Ishikawa (cell line): ENCODE measurements at regions not wholly inside any gene's neighbourhood (a gene's known extent, or its start where the extent isn't known, plus 50 kb on each side); places are given as distances from the start of the nearest gene placed in this dataset.

Source experiments
- CEBPB ChIP-seq: IDR thresholded peaks from 2 replicates; pipeline ENCODE4 v1.6.1; 2012
- CREB1 ChIP-seq: IDR thresholded peaks from 2 replicates; pipeline ENCODE4 v1.6.1; 2012; ENCODE audit warnings: low read depth
- EGR1 ChIP-seq: IDR thresholded peaks from 2 replicates; pipeline ENCODE4 v1.6.1; 2012
- EP300 ChIP-seq: IDR thresholded peaks from 2 replicates; pipeline ENCODE4 v1.6.1; 2012; ENCODE audit warnings: borderline replicate concordance
- FOXM1 ChIP-seq: IDR thresholded peaks from 2 replicates; pipeline ENCODE4 v1.6.1; 2012; ENCODE audit warnings: low read depth, borderline replicate concordance
- NFIC ChIP-seq: IDR thresholded peaks from 2 replicates; pipeline ENCODE4 v1.6.1; 2012
- RAD21 ChIP-seq: IDR thresholded peaks from 2 replicates; pipeline ENCODE4 v1.6.1; 2012; ENCODE audit warnings: low read depth
- TAF1 ChIP-seq: IDR thresholded peaks from 2 replicates; pipeline ENCODE4 v1.6.1; 2012; ENCODE audit warnings: low read depth, mild to moderate bottlenecking
- TCF12 ChIP-seq: IDR thresholded peaks from 2 replicates; pipeline ENCODE4 v1.6.1; 2012; ENCODE audit warnings: low read depth
- TEAD4 ChIP-seq: IDR thresholded peaks from 2 replicates; pipeline ENCODE4 v1.6.1; 2012
- YY1 ChIP-seq: IDR thresholded peaks from 2 replicates; pipeline ENCODE4 v1.6.1; 2012; ENCODE audit warnings: low read depth
- ZBTB7A ChIP-seq: IDR thresholded peaks from 2 replicates; pipeline ENCODE4 v1.6.1; 2012; ENCODE audit warnings: low read depth
- TF ChIP-seq, protein P1 (sequence below): IDR thresholded peaks from 2 replicates; pipeline ENCODE4 v1.6.1; 2012; ENCODE audit warnings: low read depth, mild to moderate bottlenecking
- TF ChIP-seq, protein P2 (sequence below): IDR thresholded peaks from 2 replicates; pipeline ENCODE4 v1.6.1; 2012
- TF ChIP-seq, protein P3 (sequence below): IDR thresholded peaks from 2 replicates; pipeline ENCODE4 v1.6.1; 2012

DNA sequence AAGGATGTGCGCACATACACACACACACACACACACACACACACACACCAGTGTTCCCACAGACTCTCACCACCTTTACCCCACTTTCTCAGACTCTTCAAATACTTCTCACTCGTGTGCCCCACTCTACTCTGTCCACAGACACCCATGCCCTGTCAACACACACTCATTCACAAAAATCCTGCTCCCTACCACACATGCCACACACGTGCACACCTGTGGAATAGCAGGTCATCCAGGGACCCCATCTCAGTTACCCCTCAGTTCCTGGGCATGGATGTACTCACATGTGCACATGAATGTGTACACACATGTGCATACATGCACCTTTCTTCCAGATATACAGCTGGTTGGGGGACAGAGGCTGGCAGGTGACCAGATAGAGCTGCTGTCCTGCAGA, 142.9 kb downstream of the EMX2 start:
- TF ChIP-seq FOXM1 = no peak
- TF ChIP-seq TAF1 = no peak
- TF ChIP-seq TCF12 = no peak
- TF ChIP-seq, protein P1, sequence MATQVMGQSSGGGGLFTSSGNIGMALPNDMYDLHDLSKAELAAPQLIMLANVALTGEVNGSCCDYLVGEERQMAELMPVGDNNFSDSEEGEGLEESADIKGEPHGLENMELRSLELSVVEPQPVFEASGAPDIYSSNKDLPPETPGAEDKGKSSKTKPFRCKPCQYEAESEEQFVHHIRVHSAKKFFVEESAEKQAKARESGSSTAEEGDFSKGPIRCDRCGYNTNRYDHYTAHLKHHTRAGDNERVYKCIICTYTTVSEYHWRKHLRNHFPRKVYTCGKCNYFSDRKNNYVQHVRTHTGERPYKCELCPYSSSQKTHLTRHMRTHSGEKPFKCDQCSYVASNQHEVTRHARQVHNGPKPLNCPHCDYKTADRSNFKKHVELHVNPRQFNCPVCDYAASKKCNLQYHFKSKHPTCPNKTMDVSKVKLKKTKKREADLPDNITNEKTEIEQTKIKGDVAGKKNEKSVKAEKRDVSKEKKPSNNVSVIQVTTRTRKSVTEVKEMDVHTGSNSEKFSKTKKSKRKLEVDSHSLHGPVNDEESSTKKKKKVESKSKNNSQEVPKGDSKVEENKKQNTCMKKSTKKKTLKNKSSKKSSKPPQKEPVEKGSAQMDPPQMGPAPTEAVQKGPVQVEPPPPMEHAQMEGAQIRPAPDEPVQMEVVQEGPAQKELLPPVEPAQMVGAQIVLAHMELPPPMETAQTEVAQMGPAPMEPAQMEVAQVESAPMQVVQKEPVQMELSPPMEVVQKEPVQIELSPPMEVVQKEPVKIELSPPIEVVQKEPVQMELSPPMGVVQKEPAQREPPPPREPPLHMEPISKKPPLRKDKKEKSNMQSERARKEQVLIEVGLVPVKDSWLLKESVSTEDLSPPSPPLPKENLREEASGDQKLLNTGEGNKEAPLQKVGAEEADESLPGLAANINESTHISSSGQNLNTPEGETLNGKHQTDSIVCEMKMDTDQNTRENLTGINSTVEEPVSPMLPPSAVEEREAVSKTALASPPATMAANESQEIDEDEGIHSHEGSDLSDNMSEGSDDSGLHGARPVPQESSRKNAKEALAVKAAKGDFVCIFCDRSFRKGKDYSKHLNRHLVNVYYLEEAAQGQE = no peak
- TF ChIP-seq TEAD4 = no peak
- no peak for TF ChIP-seq EP300
- no peak for TF ChIP-seq CEBPB
- TF ChIP-seq RAD21 = no peak
- no peak for TF ChIP-seq ZBTB7A
- TF ChIP-seq CREB1 = no peak
- TF ChIP-seq, protein P2, sequence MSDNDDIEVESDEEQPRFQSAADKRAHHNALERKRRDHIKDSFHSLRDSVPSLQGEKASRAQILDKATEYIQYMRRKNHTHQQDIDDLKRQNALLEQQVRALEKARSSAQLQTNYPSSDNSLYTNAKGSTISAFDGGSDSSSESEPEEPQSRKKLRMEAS = no peak
- no peak for TF ChIP-seq NFIC

DNA sequence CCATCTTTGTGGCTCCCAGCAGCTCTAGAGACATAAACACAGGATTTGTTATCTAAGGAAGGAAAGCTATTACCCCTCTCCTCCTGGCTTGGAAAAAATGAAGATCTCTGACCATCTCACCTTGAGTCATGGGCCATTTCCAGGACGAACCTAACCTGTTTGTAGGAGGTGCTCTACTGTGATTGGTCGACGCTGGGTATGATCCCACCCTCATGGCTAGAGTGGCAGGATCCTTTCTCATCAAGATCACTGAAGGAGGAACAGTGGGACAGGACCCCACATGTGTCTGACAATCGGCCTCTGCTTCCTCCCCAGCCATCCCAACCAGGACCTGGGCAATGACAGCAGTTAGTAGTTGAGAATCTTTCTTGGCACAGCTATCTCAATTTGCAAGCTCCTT, 144.1 kb downstream of the EMX2 start:
- no peak for TF ChIP-seq CREB1
- TF ChIP-seq TCF12 = no peak
- TF ChIP-seq CEBPB = no peak
- no peak for TF ChIP-seq YY1
- TF ChIP-seq, protein P1 = no peak
- no peak for TF ChIP-seq TAF1
- no peak for TF ChIP-seq NFIC
- no peak for TF ChIP-seq RAD21
- TF ChIP-seq, protein P2 = no peak
- no peak for TF ChIP-seq TEAD4
- no peak for TF ChIP-seq ZBTB7A

DNA sequence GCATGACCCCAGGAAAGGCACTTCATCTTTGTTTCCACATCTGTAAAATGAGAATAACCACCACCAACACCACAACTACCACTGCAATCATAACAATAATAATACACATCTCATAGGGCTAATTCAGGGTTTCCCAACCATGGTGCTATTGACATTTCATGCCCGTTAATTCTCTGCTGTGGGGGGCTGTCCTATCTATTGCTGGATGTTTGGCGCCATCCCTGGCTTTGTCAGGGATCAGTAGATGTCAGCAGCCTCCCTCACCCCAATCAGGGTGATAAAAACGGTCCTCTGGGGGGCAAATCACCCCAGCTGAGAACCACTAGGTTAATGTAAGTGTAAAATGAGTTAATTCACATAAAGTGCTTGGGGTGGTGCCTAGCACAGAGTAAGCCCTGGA, 145.8 kb downstream of the EMX2 start:
- TF ChIP-seq CEBPB = no peak
- TF ChIP-seq EP300 = no peak
- no peak for TF ChIP-seq ZBTB7A
- TF ChIP-seq EGR1 = no peak
- TF ChIP-seq, protein P2 = no peak
- TF ChIP-seq, protein P1 = no peak
- no peak for TF ChIP-seq TCF12
- TF ChIP-seq NFIC = no peak
- TF ChIP-seq, protein P3, sequence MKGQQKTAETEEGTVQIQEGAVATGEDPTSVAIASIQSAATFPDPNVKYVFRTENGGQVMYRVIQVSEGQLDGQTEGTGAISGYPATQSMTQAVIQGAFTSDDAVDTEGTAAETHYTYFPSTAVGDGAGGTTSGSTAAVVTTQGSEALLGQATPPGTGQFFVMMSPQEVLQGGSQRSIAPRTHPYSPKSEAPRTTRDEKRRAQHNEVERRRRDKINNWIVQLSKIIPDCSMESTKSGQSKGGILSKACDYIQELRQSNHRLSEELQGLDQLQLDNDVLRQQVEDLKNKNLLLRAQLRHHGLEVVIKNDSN = no peak
- no peak for TF ChIP-seq CREB1
- no peak for TF ChIP-seq FOXM1
- TF ChIP-seq RAD21 = no peak
- TF ChIP-seq YY1 = no peak
- no peak for TF ChIP-seq TAF1
- TF ChIP-seq TEAD4 = no peak

DNA sequence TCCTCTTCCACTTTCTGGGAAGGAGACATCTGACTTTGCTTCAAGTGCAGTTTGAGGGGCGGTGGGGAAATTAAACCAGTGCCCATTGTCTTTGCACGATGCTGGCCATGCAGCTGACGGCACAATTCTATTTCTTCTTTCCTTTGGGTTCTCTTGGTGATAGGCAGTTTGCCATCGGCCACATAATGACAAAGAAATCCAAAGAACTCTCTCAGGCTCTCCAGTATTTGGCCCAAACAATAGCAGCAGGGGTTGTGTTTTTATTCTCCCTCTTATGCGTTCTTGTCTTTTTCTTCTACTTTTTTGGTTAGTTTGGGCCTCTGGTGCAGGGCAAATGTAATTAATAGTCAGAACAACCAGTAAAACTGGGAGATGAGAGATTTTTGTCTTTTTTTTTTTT, 147.0 kb downstream of the EMX2 start:
- no peak for TF ChIP-seq EP300

DNA sequence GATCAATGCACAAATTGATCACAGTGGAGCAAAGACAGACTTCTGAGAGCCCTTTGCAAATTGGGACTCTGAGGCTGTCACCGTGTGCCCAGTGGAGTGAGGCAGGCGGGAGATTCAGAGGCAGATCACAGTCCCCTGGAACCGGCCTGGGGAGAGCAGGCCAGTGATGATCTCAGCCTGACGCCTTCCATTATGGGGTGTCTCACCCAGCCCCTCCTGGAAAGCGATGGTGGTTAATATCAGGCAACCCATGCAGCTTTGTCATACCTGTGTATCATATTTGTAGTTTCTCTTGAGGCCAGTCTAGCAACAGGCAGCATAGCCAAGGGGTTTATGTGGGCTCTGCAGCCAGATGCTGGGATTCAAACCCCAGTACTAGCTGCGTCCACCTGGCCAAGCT, 147.8 kb downstream of the EMX2 start:
- TF ChIP-seq, protein P1 = no peak
- no peak for TF ChIP-seq YY1
- TF ChIP-seq, protein P3 = no peak
- TF ChIP-seq TCF12 = no peak
